ENCODE measurements at regions not wholly inside any gene's neighbourhood (a gene's known extent, or its start where the extent isn't known, plus 50 kb on each side); places are given as distances from the start of the nearest gene placed in this dataset.

GRCh38 chr1:25026730-25027450 is 96.8 kb upstream of the RUNX3 start:
- Histone ChIP-seq H3K36me3 (ENCODE audit: control insufficient read depth, insufficient read depth, low read length) (no peaks in the 10 kb centered on the region), H3K4me3 (ENCODE audit: low read depth in 2 of 2, low read length in 2 of 2) (no peak overlapping the region), H3K4me1 (ENCODE audit: control insufficient read depth, insufficient read depth, low read length) (peaks cover 8% of the 10 kb centered on the region), H3K9me3 (ENCODE audit: control insufficient read depth, insufficient read depth, low read depth, low read length) (no peaks in the 10 kb centered on the region), H3K27ac (ENCODE audit: low read length) (no peak overlapping the region), H3K27me3 (ENCODE audit: control insufficient read depth, insufficient read depth, low read length) (no peaks in the 10 kb centered on the region)
- ChIA-PET POLR2A (no interaction called here), CTCF (no interaction called here)
- DNase-seq (ENCODE audit: low read depth, low spot score) (no peak), ATAC-seq (no peak)
- no TSS peak for BruUV-seq (replicated peaks)
- TF ChIP-seq REST (IDR thresholded peaks at IDR 0.05; ENCODE audit: insufficient read depth in 1 of 2, low read depth in 2 of 2, low read length in 1 of 2) (no peak), CTCF (IDR thresholded peaks at IDR 0.05) (no peak)
- in situ Hi-C loops (cut with HindIII; ENCODE audit: low pct_unique_long_range_greater_than_20kb, low sequenced_read_pairs) = no loop called here
- intact Hi-C loops (cut with micrococcal nuclease; ENCODE audit: unreplicated experiment) = no loop called here

- H3K4me3 ChIP-seq (ENCODE audit: low read depth in 2 of 2, low read length in 2 of 2) = no peak overlapping the region
- H3K36me3 ChIP-seq (ENCODE audit: control insufficient read depth, insufficient read depth, low read length) = no peaks in the 10 kb centered on the region
- H3K4me1 ChIP-seq (ENCODE audit: control insufficient read depth, insufficient read depth, low read length) = peaks cover 8% of the 10 kb centered on the region
- TF ChIP-seq REST (IDR thresholded peaks at IDR 0.05; ENCODE audit: insufficient read depth in 1 of 2, low read depth in 2 of 2, low read length in 1 of 2) = no peak
- no peak for TF ChIP-seq TCF7L2 (IDR thresholded peaks at IDR 0.05; ENCODE audit: low read depth, low read length)
- TF ChIP-seq SIN3A (IDR thresholded peaks at IDR 0.05; ENCODE audit: borderline replicate concordance, insufficient read depth, low read depth, low read length) = no peak
- TF ChIP-seq CTCF (IDR thresholded peaks at IDR 0.05) = no peak
- TF ChIP-seq POLR2AphosphoS5 (IDR thresholded peaks at IDR 0.05; ENCODE audit: low read depth, low read length) = no peak
- H3K9me3 ChIP-seq (ENCODE audit: control insufficient read depth, insufficient read depth, low read depth, low read length) = no peaks in the 10 kb centered on the region
- intact Hi-C loops (cut with micrococcal nuclease; ENCODE audit: unreplicated experiment) (no loop called here), in situ Hi-C loops (cut with HindIII; ENCODE audit: low pct_unique_long_range_greater_than_20kb, low sequenced_read_pairs) (no loop called here)
- no peak for DNase-seq (ENCODE audit: low read depth, low spot score)
- no peaks in the 10 kb centered on the region for H3K27me3 ChIP-seq (ENCODE audit: control insufficient read depth, insufficient read depth, low read length)
- CTCF ChIA-PET = interaction anchor here (0.6 kb wide), 1 partner anchor 1462 kb away, joined by 3 read pairs; no protein-coding TSS in a partner anchor
- POLR2A ChIA-PET = no interaction called here
- H3K27ac ChIP-seq (ENCODE audit: low read length) = no peak overlapping the region
- BruUV-seq (replicated peaks) = no TSS peak
- ATAC-seq = no peak
Measured at GRCh38 chr1:25026304-25026703, 96.2 kb upstream of the RUNX3 start.
